K562 (cell line): ENCODE measurements at regions not wholly inside any gene's neighbourhood (a gene's known extent, or its start where the extent isn't known, plus 50 kb on each side); places are given as distances from the start of the nearest gene placed in this dataset.

ENCODE experiments used
- ATAC-seq: fragments of 200-7000 bp; cut with Tn5 transposase; 3 replicates; pipeline ENCODE4 v1.9.1; 2020; ENCODE audit warnings: moderate library complexity
- BruUV-seq: library from RNA; stranded (reverse); fragments of 400-500 nt; replicated peaks from 2 replicates; lab custom pipeline; 2021; lab: Mats Ljungman, UMichigan
- CTCF ChIA-PET: fragments of 300-600 bp; formaldehyde crosslinking; extraction: SDS; loops from one replicate; lab custom pipeline; 2021; ENCODE audit warnings: low intra/inter-chr PET ratio; lab: Yijun Ruan, JAX
- POLR2A ChIA-PET: fragments of 300-600, 350-650 bp; sonication (Branson Sonifier 250); formaldehyde crosslinking; extraction: SDS; loops from one replicate; lab custom pipeline; 2021; ENCODE audit warnings: antibody characterized with exemption, inconsistent platforms; lab: Yijun Ruan, JAX
- DNase-seq, 4 experiments: peaks; one replicate each; pipeline versions ENCODE4 v3.0.0 to v3.0.0-alpha.2; 2011 to 2018; ENCODE audit warnings: low spot score in 3 of 4, mixed read lengths in 3 of 4; ENCODE audit errors: extremely low read depth in 1 of 4
- FAIRE-seq: peaks from 2 replicates; lab custom pipeline; 2011; peaks lifted over from hg19 to GRCh38; lab: Jason Lieb, UNC
- H2AFZ ChIP-seq: 2 replicates; pipeline ENCODE4 v1.6.0; 2011; ENCODE audit warnings: low read depth, low read length, control low read depth, inconsistent platforms
- H3K27ac ChIP-seq: fragments of 200-600 bp; 3 replicates; pipeline ENCODE4 v1.8.0; 2011; ENCODE audit warnings: low read depth, mild to moderate bottlenecking, control low read depth, inconsistent platforms, low read length, moderate library complexity, mixed read lengths; ENCODE audit errors: extremely low read depth
- H3K27me3 ChIP-seq, 2 experiments: fragments of 300-600 bp in 1 of 2; 2 replicates in 1 of 2; 3 replicates in 1 of 2; pipeline versions ENCODE4 v1.6.0 to v1.8.0; 2011; ENCODE audit warnings: inconsistent platforms in 2 of 2, low read length in 2 of 2, mild to moderate bottlenecking in 1 of 2, mixed read lengths in 1 of 2, moderate library complexity in 1 of 2; ENCODE audit not compliant: control insufficient read depth in 2 of 2, insufficient read depth in 2 of 2
- H3K36me3 ChIP-seq: fragments of 300-600 bp; 3 replicates; pipeline ENCODE4 v1.8.0; 2011; ENCODE audit warnings: mild to moderate bottlenecking, low read length, inconsistent platforms; ENCODE audit not compliant: control insufficient read depth, insufficient read depth
- H3K4me1 ChIP-seq, 2 experiments: fragments of 200-600 bp in 1 of 2; replicated peaks in 1 of 2; 2 replicates in 1 of 2; 3 replicates in 1 of 2; pipeline versions ENCODE4 v1.5.1 to v1.8.0; 2011; ENCODE audit warnings: inconsistent platforms in 2 of 2, low read length in 2 of 2, mild to moderate bottlenecking in 1 of 2, mixed read lengths in 1 of 2, moderate library complexity in 1 of 2; ENCODE audit not compliant: control insufficient read depth in 2 of 2, insufficient read depth in 2 of 2
- H3K4me2 ChIP-seq: 2 replicates; pipeline ENCODE4 v1.6.1; 2011; ENCODE audit warnings: low read length, control low read depth, inconsistent platforms, mixed read lengths; ENCODE audit not compliant: insufficient read depth
- H3K4me3 ChIP-seq: fragments of 200-600 bp; sonication (generic), shearing (Covaris generic); 2 replicates; pipeline ENCODE4 v1.5.1; 2016; ENCODE audit warnings: control low read depth, inconsistent platforms
- H3K79me2 ChIP-seq: fragments of 200-600 bp; 3 replicates; pipeline ENCODE4 v1.8.0; 2011; ENCODE audit warnings: low read length, inconsistent platforms; ENCODE audit not compliant: control insufficient read depth, insufficient read depth
- H3K9ac ChIP-seq, 2 experiments: 2 replicates each; pipeline versions ENCODE4 v1.6.0 to v1.6.1; 2011; ENCODE audit warnings: low read depth in 2 of 2, low read length in 2 of 2, control low read depth in 1 of 2, inconsistent platforms in 1 of 2, mild to moderate bottlenecking in 1 of 2, mixed read lengths in 1 of 2; ENCODE audit not compliant: insufficient read depth in 1 of 2
- H3K9me1 ChIP-seq: one replicate; pipeline ENCODE4 v1.6.0; 2011; ENCODE audit warnings: inconsistent platforms, mild to moderate bottlenecking, low read length, moderate library complexity; ENCODE audit not compliant: control insufficient read depth, insufficient read depth
- H3K9me3 ChIP-seq: replicated peaks from 2 replicates; pipeline ENCODE4 v1.5.1; 2011; ENCODE audit warnings: low read depth, low read length, inconsistent platforms; ENCODE audit not compliant: control insufficient read depth, insufficient read depth
- H4K20me1 ChIP-seq: replicated peaks from 2 replicates; pipeline ENCODE4 v1.6.1; 2011; ENCODE audit warnings: low read length, inconsistent platforms, mixed read lengths; ENCODE audit not compliant: control insufficient read depth, insufficient read depth
- CCAR2 ChIP-seq: fragments of 200-400 bp; formaldehyde crosslinking; IDR thresholded peaks from 2 replicates; pipeline ENCODE4 v1.6.1; 2017; ENCODE audit warnings: mild to moderate bottlenecking, low read depth, low read length
- COPS2 ChIP-seq: fragments of 450-650 bp; conservative IDR thresholded peaks from 2 replicates; pipeline ENCODE4 v1.6.1; 2016; ENCODE audit warnings: mild to moderate bottlenecking, moderate library complexity
- FOXP1 ChIP-seq: sonication (generic); formaldehyde crosslinking; IDR thresholded peaks from 2 replicates; pipeline ENCODE4 v1.8.0; 2022; ENCODE audit warnings: mild to moderate bottlenecking, missing genetic modification reagents
- MAFG ChIP-seq: fragments of 450-650 bp; conservative IDR thresholded peaks from 2 replicates; pipeline ENCODE4 v1.6.1; 2016; ENCODE audit warnings: missing genetic modification characterization, missing compliant biosample characterization
- MCM7 ChIP-seq, 2 experiments: fragments of 450-650 bp; IDR thresholded peaks; 2 replicates each; pipeline ENCODE4 v1.6.1; 2016 to 2018
- NCOA6 ChIP-seq: fragments of 450-650 bp; IDR thresholded peaks from 2 replicates; pipeline ENCODE4 v1.6.1; 2017; ENCODE audit warnings: mild to moderate bottlenecking
- NFE2 ChIP-seq: IDR thresholded peaks from 2 replicates; pipeline ENCODE4 v1.6.1; 2014; ENCODE audit warnings: antibody characterized with exemption, low read depth
- NONO ChIP-seq, 2 experiments: fragments of 200-400 bp in 1 of 2; fragments of 450-650 bp in 1 of 2; formaldehyde crosslinking in 1 of 2; IDR thresholded peaks; 2 replicates each; pipeline ENCODE4 v1.6.1; 2017; ENCODE audit warnings: low read depth in 2 of 2, mild to moderate bottlenecking in 2 of 2, moderate library complexity in 2 of 2, low read length in 1 of 2
- POLR3G ChIP-seq: IDR thresholded peaks from 2 replicates; pipeline ENCODE4 v1.6.1; 2011; ENCODE audit not compliant: insufficient read length, insufficient replicate concordance; ENCODE audit errors: extremely low read depth
- ZNF766 ChIP-seq: fragments of 200-800 bp; sonication (Bioruptor generic); conservative IDR thresholded peaks from 2 replicates; pipeline ENCODE4 v1.6.1; 2016; ENCODE audit warnings: missing genetic modification characterization, missing compliant biosample characterization
- WGBS: fragments of 100-300 bp; shearing (Covaris generic); methylation state at CpG from one replicate; pipeline ENCODE4 v1.1.6; 2016; ENCODE audit warnings: low coverage, mixed read lengths; ENCODE audit not compliant: insufficient coverage; ENCODE audit errors: missing lambda C conversion rate; 5-methylcytosine and 5-hydroxymethylcytosine counted together
- in situ Hi-C: fragments of 300-500 bp; cut with MboI; formaldehyde crosslinking; loops from 4 replicates; pipeline ENCODE4 v1.15.0; 2018; ENCODE audit warnings: inconsistent platforms, mixed read lengths
- intact Hi-C: fragments of 100-400 bp; cut with micrococcal nuclease; formaldehyde crosslinking; loops from 2 replicates; pipeline ENCODE4 v1.14.2; 2022
- TF ChIP-seq, protein P1 (sequence below): fragments of 450-650 bp; IDR thresholded peaks from 2 replicates; pipeline ENCODE4 v1.6.1; 2014; ENCODE audit warnings: low read depth, mild to moderate bottlenecking, moderate library complexity, borderline replicate concordance
- TF ChIP-seq, protein P2 (sequence below): fragments of 200-600 bp; sonication (generic); IDR thresholded peaks from one replicate; pipeline ENCODE4 v1.6.1; 2012; ENCODE audit warnings: mild to moderate bottlenecking, low read depth, low read length, inconsistent platforms

DNA sequence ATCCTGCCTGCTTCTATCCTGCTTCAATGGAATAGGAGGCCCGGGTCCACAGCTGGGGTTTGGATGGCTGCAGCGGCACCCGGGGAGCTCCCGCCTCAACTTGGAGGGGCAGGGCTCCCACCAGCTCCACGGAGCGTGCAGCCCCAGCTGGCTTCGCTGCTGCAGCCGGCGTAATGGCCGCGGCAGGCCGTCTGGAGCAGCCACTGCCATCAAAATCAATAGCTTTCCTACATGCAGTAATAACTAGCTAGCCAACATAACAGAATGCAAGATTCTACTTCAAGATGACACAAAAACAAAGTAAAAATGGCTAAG, 154.2 kb upstream of the RMP24 start:
- no peak for ATAC-seq
- no TSS peak for BruUV-seq
- H3K9me1 ChIP-seq: no peaks in the 10 kb centered on the region
- in situ Hi-C loops: no loop called here
- no peaks in the 10 kb centered on the region for H3K79me2 ChIP-seq
- H3K4me1 ChIP-seq: peaks cover 0 to 8% of the 10 kb centered on the region in 2 experiments; a peak in 1 of 5 replicates
- H3K9ac ChIP-seq: peak overlapping the region in 1 of 2 experiments; percentile 58; a peak in 1 of 4 replicates
- no peak overlapping the region for H3K4me2 ChIP-seq
- no peak overlapping the region for H3K4me3 ChIP-seq
- no peak overlapping the region for H2AFZ ChIP-seq
- peaks cover 0 to 11% of the 10 kb centered on the region in 2 experiments; a peak in 2 of 5 replicates for H3K27me3 ChIP-seq
- no peaks in the 10 kb centered on the region for H4K20me1 ChIP-seq
- no peak for FAIRE-seq
- no peaks in the 10 kb centered on the region for H3K36me3 ChIP-seq
- intact Hi-C loops: no loop called here
- ChIA-PET CTCF (no interaction called here), POLR2A (interaction anchor here (0.7 kb wide), 1 partner anchor 8 kb away, joined by 5 read pairs; no protein-coding TSS in a partner anchor)
- H3K27ac ChIP-seq: no peak overlapping the region
- no peak for DNase-seq
- WGBS: 1% methylated on average over 11 of the region's 12 CpGs
- no peaks in the 10 kb centered on the region for H3K9me3 ChIP-seq
- TF ChIP-seq NCOA6: no peak
- TF ChIP-seq ZNF766: no peak
- TF ChIP-seq FOXP1 (CRISPR knock-in tag): no peak
- TF ChIP-seq NFE2: no peak
- no peak for TF ChIP-seq MAFG (tag)
- TF ChIP-seq, protein P1, sequence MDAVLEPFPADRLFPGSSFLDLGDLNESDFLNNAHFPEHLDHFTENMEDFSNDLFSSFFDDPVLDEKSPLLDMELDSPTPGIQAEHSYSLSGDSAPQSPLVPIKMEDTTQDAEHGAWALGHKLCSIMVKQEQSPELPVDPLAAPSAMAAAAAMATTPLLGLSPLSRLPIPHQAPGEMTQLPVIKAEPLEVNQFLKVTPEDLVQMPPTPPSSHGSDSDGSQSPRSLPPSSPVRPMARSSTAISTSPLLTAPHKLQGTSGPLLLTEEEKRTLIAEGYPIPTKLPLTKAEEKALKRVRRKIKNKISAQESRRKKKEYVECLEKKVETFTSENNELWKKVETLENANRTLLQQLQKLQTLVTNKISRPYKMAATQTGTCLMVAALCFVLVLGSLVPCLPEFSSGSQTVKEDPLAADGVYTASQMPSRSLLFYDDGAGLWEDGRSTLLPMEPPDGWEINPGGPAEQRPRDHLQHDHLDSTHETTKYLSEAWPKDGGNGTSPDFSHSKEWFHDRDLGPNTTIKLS: no peak
- no peak for TF ChIP-seq COPS2
- no peak for TF ChIP-seq POLR3G
- no peak for TF ChIP-seq MCM7 (IDR thresholded peaks at IDR 0.05)
- no peak for TF ChIP-seq CCAR2
- TF ChIP-seq, protein P2, sequence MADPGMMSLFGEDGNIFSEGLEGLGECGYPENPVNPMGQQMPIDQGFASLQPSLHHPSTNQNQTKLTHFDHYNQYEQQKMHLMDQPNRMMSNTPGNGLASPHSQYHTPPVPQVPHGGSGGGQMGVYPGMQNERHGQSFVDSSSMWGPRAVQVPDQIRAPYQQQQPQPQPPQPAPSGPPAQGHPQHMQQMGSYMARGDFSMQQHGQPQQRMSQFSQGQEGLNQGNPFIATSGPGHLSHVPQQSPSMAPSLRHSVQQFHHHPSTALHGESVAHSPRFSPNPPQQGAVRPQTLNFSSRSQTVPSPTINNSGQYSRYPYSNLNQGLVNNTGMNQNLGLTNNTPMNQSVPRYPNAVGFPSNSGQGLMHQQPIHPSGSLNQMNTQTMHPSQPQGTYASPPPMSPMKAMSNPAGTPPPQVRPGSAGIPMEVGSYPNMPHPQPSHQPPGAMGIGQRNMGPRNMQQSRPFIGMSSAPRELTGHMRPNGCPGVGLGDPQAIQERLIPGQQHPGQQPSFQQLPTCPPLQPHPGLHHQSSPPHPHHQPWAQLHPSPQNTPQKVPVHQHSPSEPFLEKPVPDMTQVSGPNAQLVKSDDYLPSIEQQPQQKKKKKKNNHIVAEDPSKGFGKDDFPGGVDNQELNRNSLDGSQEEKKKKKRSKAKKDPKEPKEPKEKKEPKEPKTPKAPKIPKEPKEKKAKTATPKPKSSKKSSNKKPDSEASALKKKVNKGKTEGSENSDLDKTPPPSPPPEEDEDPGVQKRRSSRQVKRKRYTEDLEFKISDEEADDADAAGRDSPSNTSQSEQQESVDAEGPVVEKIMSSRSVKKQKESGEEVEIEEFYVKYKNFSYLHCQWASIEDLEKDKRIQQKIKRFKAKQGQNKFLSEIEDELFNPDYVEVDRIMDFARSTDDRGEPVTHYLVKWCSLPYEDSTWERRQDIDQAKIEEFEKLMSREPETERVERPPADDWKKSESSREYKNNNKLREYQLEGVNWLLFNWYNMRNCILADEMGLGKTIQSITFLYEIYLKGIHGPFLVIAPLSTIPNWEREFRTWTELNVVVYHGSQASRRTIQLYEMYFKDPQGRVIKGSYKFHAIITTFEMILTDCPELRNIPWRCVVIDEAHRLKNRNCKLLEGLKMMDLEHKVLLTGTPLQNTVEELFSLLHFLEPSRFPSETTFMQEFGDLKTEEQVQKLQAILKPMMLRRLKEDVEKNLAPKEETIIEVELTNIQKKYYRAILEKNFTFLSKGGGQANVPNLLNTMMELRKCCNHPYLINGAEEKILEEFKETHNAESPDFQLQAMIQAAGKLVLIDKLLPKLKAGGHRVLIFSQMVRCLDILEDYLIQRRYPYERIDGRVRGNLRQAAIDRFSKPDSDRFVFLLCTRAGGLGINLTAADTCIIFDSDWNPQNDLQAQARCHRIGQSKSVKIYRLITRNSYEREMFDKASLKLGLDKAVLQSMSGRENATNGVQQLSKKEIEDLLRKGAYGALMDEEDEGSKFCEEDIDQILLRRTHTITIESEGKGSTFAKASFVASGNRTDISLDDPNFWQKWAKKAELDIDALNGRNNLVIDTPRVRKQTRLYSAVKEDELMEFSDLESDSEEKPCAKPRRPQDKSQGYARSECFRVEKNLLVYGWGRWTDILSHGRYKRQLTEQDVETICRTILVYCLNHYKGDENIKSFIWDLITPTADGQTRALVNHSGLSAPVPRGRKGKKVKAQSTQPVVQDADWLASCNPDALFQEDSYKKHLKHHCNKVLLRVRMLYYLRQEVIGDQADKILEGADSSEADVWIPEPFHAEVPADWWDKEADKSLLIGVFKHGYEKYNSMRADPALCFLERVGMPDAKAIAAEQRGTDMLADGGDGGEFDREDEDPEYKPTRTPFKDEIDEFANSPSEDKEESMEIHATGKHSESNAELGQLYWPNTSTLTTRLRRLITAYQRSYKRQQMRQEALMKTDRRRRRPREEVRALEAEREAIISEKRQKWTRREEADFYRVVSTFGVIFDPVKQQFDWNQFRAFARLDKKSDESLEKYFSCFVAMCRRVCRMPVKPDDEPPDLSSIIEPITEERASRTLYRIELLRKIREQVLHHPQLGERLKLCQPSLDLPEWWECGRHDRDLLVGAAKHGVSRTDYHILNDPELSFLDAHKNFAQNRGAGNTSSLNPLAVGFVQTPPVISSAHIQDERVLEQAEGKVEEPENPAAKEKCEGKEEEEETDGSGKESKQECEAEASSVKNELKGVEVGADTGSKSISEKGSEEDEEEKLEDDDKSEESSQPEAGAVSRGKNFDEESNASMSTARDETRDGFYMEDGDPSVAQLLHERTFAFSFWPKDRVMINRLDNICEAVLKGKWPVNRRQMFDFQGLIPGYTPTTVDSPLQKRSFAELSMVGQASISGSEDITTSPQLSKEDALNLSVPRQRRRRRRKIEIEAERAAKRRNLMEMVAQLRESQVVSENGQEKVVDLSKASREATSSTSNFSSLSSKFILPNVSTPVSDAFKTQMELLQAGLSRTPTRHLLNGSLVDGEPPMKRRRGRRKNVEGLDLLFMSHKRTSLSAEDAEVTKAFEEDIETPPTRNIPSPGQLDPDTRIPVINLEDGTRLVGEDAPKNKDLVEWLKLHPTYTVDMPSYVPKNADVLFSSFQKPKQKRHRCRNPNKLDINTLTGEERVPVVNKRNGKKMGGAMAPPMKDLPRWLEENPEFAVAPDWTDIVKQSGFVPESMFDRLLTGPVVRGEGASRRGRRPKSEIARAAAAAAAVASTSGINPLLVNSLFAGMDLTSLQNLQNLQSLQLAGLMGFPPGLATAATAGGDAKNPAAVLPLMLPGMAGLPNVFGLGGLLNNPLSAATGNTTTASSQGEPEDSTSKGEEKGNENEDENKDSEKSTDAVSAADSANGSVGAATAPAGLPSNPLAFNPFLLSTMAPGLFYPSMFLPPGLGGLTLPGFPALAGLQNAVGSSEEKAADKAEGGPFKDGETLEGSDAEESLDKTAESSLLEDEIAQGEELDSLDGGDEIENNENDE: no peak
- TF ChIP-seq NONO (IDR thresholded peaks at IDR 0.05; ENCODE audit: low read depth in 2 of 2, low read length in 1 of 2): no peak
